HepG2 (cell line): ENCODE measurements at regions not wholly inside any gene's neighbourhood (a gene's known extent, or its start where the extent isn't known, plus 50 kb on each side); places are given as distances from the start of the nearest gene placed in this dataset.

Experiments
- KLF15 ChIP-seq: sonication (generic); formaldehyde crosslinking; IDR thresholded peaks from 2 replicates; pipeline ENCODE4 v1.8.1; 2023; ENCODE audit warnings: borderline replicate concordance, mild to moderate bottlenecking, inconsistent platforms, missing genetic modification reagents, mixed read lengths
- TFDP2 ChIP-seq: sonication (generic); formaldehyde crosslinking; IDR thresholded peaks from 2 replicates; pipeline ENCODE4 v1.4.0; 2020; ENCODE audit warnings: missing genetic modification reagents
- ZNF142 ChIP-seq: sonication (generic); formaldehyde crosslinking; IDR thresholded peaks from 2 replicates; pipeline ENCODE4 v1.4.0; 2020; ENCODE audit warnings: missing genetic modification reagents
- TF ChIP-seq, protein P1 (sequence below): sonication (generic); formaldehyde crosslinking; IDR thresholded peaks from 2 replicates; pipeline ENCODE4 v1.8.1; 2022; ENCODE audit warnings: low read depth, mild to moderate bottlenecking, missing genetic modification reagents

DNA sequence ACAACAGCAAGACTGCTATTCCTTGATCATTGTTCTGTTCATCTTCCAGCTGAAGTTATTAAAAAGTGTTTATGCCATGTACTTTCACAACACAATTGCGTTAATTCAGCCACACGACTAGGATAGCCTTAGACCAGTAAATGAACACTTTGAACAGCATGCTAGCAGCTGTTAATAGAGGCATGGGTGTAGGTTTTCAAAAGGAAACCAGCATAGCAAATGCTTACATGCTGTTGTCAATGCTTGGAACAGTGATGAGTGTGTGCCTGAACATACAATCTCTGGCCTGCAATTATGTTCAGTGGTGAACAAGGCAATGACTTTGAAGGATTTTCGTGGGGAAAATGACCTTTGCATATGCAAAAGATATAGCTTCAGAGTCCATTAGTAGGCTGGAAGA, 127.4 kb upstream of the RBM19 start (continued):
- TF ChIP-seq ZNF142 (CRISPR knock-in tag) (no peak), KLF15 (CRISPR knock-in tag) (no peak), TFDP2 (CRISPR knock-in tag) (no peak)
- TF ChIP-seq, protein P1, sequence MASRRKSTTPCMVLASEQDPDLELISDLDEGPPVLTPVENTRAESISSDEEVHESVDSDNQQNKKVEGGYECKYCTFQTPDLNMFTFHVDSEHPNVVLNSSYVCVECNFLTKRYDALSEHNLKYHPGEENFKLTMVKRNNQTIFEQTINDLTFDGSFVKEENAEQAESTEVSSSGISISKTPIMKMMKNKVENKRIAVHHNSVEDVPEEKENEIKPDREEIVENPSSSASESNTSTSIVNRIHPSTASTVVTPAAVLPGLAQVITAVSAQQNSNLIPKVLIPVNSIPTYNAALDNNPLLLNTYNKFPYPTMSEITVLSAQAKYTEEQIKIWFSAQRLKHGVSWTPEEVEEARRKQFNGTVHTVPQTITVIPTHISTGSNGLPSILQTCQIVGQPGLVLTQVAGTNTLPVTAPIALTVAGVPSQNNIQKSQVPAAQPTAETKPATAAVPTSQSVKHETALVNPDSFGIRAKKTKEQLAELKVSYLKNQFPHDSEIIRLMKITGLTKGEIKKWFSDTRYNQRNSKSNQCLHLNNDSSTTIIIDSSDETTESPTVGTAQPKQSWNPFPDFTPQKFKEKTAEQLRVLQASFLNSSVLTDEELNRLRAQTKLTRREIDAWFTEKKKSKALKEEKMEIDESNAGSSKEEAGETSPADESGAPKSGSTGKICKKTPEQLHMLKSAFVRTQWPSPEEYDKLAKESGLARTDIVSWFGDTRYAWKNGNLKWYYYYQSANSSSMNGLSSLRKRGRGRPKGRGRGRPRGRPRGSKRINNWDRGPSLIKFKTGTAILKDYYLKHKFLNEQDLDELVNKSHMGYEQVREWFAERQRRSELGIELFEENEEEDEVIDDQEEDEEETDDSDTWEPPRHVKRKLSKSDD (CRISPR knock-in tag), result no peak
